GM23338 (cell line): ENCODE measurements at regions not wholly inside any gene's neighbourhood (a gene's known extent, or its start where the extent isn't known, plus 50 kb on each side); places are given as distances from the start of the nearest gene placed in this dataset.

Source experiments
- ATAC-seq: fragments of 200-7000 bp; cut with Tn5 transposase; 3 replicates; pipeline ENCODE4 v1.9.1; 2020
- DNase-seq: peaks from one replicate; pipeline ENCODE4 v3.0.0-alpha.2; 2015; ENCODE audit warnings: low spot score
- H2AFZ ChIP-seq: fragments of 200-600 bp; sonication (generic); 2 replicates; pipeline ENCODE4 v1.8.0; 2016; ENCODE audit warnings: antibody characterized with exemption, mild to moderate bottlenecking, moderate library complexity
- H3F3A ChIP-seq: fragments of 200-600 bp; sonication (generic); replicated peaks from 2 replicates; pipeline ENCODE4 v1.8.0; 2017; ENCODE audit warnings: antibody characterized with exemption, mixed run types, low read depth
- H3K27ac ChIP-seq: fragments of 200-600 bp; sonication (generic); 2 replicates; pipeline ENCODE4 v1.6.1; 2016; ENCODE audit warnings: low read depth
- H3K27me3 ChIP-seq: fragments of 200-600 bp; sonication (generic); 2 replicates; pipeline ENCODE4 v1.8.0; 2016; ENCODE audit warnings: mild to moderate bottlenecking, mixed run types, moderate library complexity; ENCODE audit not compliant: insufficient read depth
- H3K36me3 ChIP-seq: fragments of 200-600 bp; sonication (generic); 2 replicates; pipeline ENCODE4 v1.8.0; 2016; ENCODE audit warnings: mild to moderate bottlenecking; ENCODE audit not compliant: insufficient read depth
- H3K4me1 ChIP-seq: fragments of 200-600 bp; sonication (generic); 2 replicates; pipeline ENCODE4 v1.8.0; 2016; ENCODE audit warnings: mild to moderate bottlenecking, moderate library complexity; ENCODE audit not compliant: insufficient read depth
- H3K4me2 ChIP-seq: fragments of 200-600 bp; sonication (generic); 2 replicates; pipeline ENCODE4 v1.7.1; 2017; ENCODE audit warnings: mixed run types
- H3K4me3 ChIP-seq: fragments of 200-600 bp; sonication (generic); 2 replicates; pipeline ENCODE4 v1.6.1; 2016; ENCODE audit warnings: mixed run types
- H3K79me2 ChIP-seq: fragments of 200-600 bp; sonication (generic); replicated peaks from 2 replicates; pipeline ENCODE4 v1.8.0; 2017; ENCODE audit warnings: mild to moderate bottlenecking; ENCODE audit not compliant: insufficient read depth
- H3K9me2 ChIP-seq: fragments of 200-600 bp; sonication (generic); 2 replicates; pipeline ENCODE4 v1.8.0; 2017; ENCODE audit not compliant: insufficient read depth
- H4K20me1 ChIP-seq: fragments of 200-600 bp; sonication (generic); replicated peaks from 2 replicates; pipeline ENCODE4 v1.8.0; 2017; ENCODE audit warnings: mild to moderate bottlenecking; ENCODE audit not compliant: insufficient read depth
- H3K27ac Mint-ChIP-seq: 2 replicates; pipeline ENCODE4 v1.8.0; 2020; ENCODE audit warnings: inconsistent platforms, mild to moderate bottlenecking, moderate library complexity, mixed read lengths
- H3K27me3 Mint-ChIP-seq: 3 replicates; pipeline ENCODE4 v1.8.0; 2022; ENCODE audit warnings: low read depth, mild to moderate bottlenecking, moderate library complexity, mixed read lengths, inconsistent platforms; ENCODE audit not compliant: insufficient read depth, poor library complexity
- H3K36me3 Mint-ChIP-seq: 3 replicates; pipeline ENCODE4 v1.8.0; 2021; ENCODE audit warnings: low read depth, mild to moderate bottlenecking, inconsistent platforms, moderate library complexity, mixed read lengths
- H3K4me1 Mint-ChIP-seq: 3 replicates; pipeline ENCODE4 v1.8.0; 2020; ENCODE audit warnings: mild to moderate bottlenecking, inconsistent platforms, mixed read lengths
- H3K4me3 Mint-ChIP-seq: 3 replicates; pipeline ENCODE4 v1.8.0; 2021; ENCODE audit warnings: moderate library complexity, mild to moderate bottlenecking, inconsistent platforms, mixed read lengths
- H3K9me3 Mint-ChIP-seq: 3 replicates; pipeline ENCODE4 v1.8.0; 2020; ENCODE audit warnings: moderate library complexity, mild to moderate bottlenecking, inconsistent platforms, mixed read lengths
- CREB1 ChIP-seq: fragments of 250-450 bp; sonication (Bioruptor Pico); IDR thresholded peaks from 2 replicates; pipeline ENCODE4 v1.5.0; 2020; ENCODE audit warnings: low read depth, mild to moderate bottlenecking, moderate library complexity
- CTCF ChIP-seq, 2 experiments: fragments of 200-600 bp in 1 of 2; sonication (generic) in 1 of 2; conservative IDR thresholded peaks; 2 replicates each; pipeline versions ENCODE4 v1.5.1 to v1.6.1; 2016 to 2017; ENCODE audit warnings: antibody characterized with exemption in 2 of 2, low read depth in 2 of 2, mild to moderate bottlenecking in 2 of 2, moderate library complexity in 1 of 2
- ETS1 ChIP-seq: IDR thresholded peaks from 2 replicates; pipeline ENCODE4 v1.6.1; 2016; ENCODE audit warnings: antibody characterized with exemption
- EZH2 ChIP-seq: fragments of 200-600 bp; sonication (generic); IDR thresholded peaks from one replicate; pipeline ENCODE4 v1.8.0; 2017; ENCODE audit warnings: antibody characterized with exemption, mild to moderate bottlenecking, low read depth; ENCODE audit not compliant: unreplicated experiment
- EZH2phosphoT487 ChIP-seq: fragments of 200-600 bp; sonication (generic); IDR thresholded peaks from one replicate; pipeline ENCODE4 v1.8.1; 2018; ENCODE audit warnings: antibody characterized with exemption; ENCODE audit not compliant: unreplicated experiment
- JUNB ChIP-seq: IDR thresholded peaks from one replicate; pipeline ENCODE4 v1.6.1; 2016; ENCODE audit warnings: antibody characterized with exemption; ENCODE audit not compliant: unreplicated experiment
- NANOG ChIP-seq: IDR thresholded peaks from 2 replicates; pipeline ENCODE4 v1.6.1; 2016; ENCODE audit warnings: antibody characterized with exemption, borderline replicate concordance
- POLR2AphosphoS5 ChIP-seq: IDR thresholded peaks from 2 replicates; pipeline ENCODE4 v1.6.1; 2016; ENCODE audit warnings: antibody characterized with exemption, low read depth
- REST ChIP-seq: IDR thresholded peaks from one replicate; pipeline ENCODE4 v1.6.1; 2018; ENCODE audit warnings: antibody characterized with exemption; ENCODE audit not compliant: unreplicated experiment
- STAT1 ChIP-seq: IDR thresholded peaks from one replicate; pipeline ENCODE4 v1.6.1; 2016; ENCODE audit warnings: antibody characterized with exemption; ENCODE audit not compliant: unreplicated experiment
- ZNF114 ChIP-seq: fragments of 250-450 bp; sonication (Bioruptor Pico); IDR thresholded peaks from 2 replicates; pipeline ENCODE4 v1.5.0; 2020; ENCODE audit warnings: mild to moderate bottlenecking, moderate library complexity
- ZNF331 ChIP-seq: fragments of 250-450 bp; sonication (Bioruptor Pico); IDR thresholded peaks from 2 replicates; pipeline ENCODE4 v1.5.0; 2020; ENCODE audit warnings: low read depth, mild to moderate bottlenecking, moderate library complexity
- ZNF462 ChIP-seq: fragments of 250-450 bp; sonication (Bioruptor Pico); IDR thresholded peaks from 2 replicates; pipeline ENCODE4 v1.5.0; 2020; ENCODE audit warnings: mild to moderate bottlenecking, moderate library complexity

- ATAC-seq (no peak), DNase-seq (no peak)
- TF ChIP-seq CTCF (conservative IDR thresholded peaks at IDR 0.05; ENCODE audit: low read depth in 2 of 2) (no peak), EZH2 (no peak), EZH2phosphoT487 (no peak), CREB1 (CRISPR knock-in tag) (no peak), ZNF114 (CRISPR knock-in tag) (no peak), NANOG (no peak), ZNF331 (CRISPR knock-in tag) (no peak), JUNB (no peak), ZNF462 (CRISPR knock-in tag) (no peak), REST (no peak), ETS1 (no peak), POLR2AphosphoS5 (no peak), STAT1 (no peak)
- Histone ChIP-seq H4K20me1 (no peaks in the 10 kb centered on the region), H3F3A (no peaks in the 10 kb centered on the region), H3K4me1 (no peaks in the 10 kb centered on the region), H3K4me2 (no peak overlapping the region), H3K27me3 (peaks cover 16% of the 10 kb centered on the region), H3K27ac (no peak overlapping the region), H3K4me3 (no peak overlapping the region), H2AFZ (no peak overlapping the region), H3K79me2 (no peaks in the 10 kb centered on the region), H3K9me2 (no peaks in the 10 kb centered on the region), H3K36me3 (no peaks in the 10 kb centered on the region)
- no peak overlapping the region for H3K27ac Mint-ChIP-seq
- H3K9me3 Mint-ChIP-seq, result no peaks in the 10 kb centered on the region
- no peak overlapping the region for H3K4me3 Mint-ChIP-seq
- peaks cover 22% of the 10 kb centered on the region for H3K27me3 Mint-ChIP-seq
- peaks cover 14% of the 10 kb centered on the region for H3K4me1 Mint-ChIP-seq
- no peaks in the 10 kb centered on the region for H3K36me3 Mint-ChIP-seq
Measured at GRCh38 chr17:79398441-79398840, 212.4 kb downstream of the RBFOX3 start.
